GM19455 (cell line): ENCODE measurements at regions not wholly inside any gene's neighbourhood (a gene's known extent, or its start where the extent isn't known, plus 50 kb on each side); places are given as distances from the start of the nearest gene placed in this dataset.

Source experiments
- ATAC-seq: cut with Tn5 transposase; IDR thresholded peaks from one replicate; pipeline ENCODE4 v1.9.1; 2021; ENCODE audit not compliant: unreplicated experiment

- ATAC-seq = no peak
Observed at GRCh38 chr2:206368484-206368883, 74.8 kb upstream of the ADAM23 start.

GRCh38 chr2:206368933-206369569, 74.3 kb upstream of the ADAM23 start:
- no peak for ATAC-seq

- ATAC-seq = no peak
Observed at GRCh38 chr2:206375956-206376355, 67.4 kb upstream of the ADAM23 start.

- ATAC-seq = no peak
Observed at GRCh38 chr2:206378835-206379234, 64.5 kb upstream of the ADAM23 start.

- no peak for ATAC-seq
Observed at GRCh38 chr2:206379266-206379665, 64.1 kb upstream of the ADAM23 start.

GRCh38 chr2:206379886-206380285, 63.4 kb upstream of the ADAM23 start:
- no peak for ATAC-seq

GRCh38 chr2:206381881-206382280, 61.5 kb upstream of the ADAM23 start:
- no peak for ATAC-seq

- ATAC-seq = no peak
Observed at GRCh38 chr2:206383669-206384068, 59.7 kb upstream of the ADAM23 start.

- ATAC-seq = no peak
Observed at GRCh38 chr2:206387808-206388207, 55.5 kb upstream of the ADAM23 start.

- ATAC-seq = no peak
Observed at GRCh38 chr2:206388698-206389097, 54.6 kb upstream of the ADAM23 start.

GRCh38 chr2:206389164-206389563, 54.2 kb upstream of the ADAM23 start:
- ATAC-seq = no peak

- no peak for ATAC-seq
Observed at GRCh38 chr2:206390181-206390580, 53.2 kb upstream of the ADAM23 start.

- peak; percentile 91 for ATAC-seq
Observed at GRCh38 chr2:206392118-206392517, 51.2 kb upstream of the ADAM23 start.
